GM18861 (cell line): ENCODE measurements at regions not wholly inside any gene's neighbourhood (a gene's known extent, or its start where the extent isn't known, plus 50 kb on each side); places are given as distances from the start of the nearest gene placed in this dataset.

Experiments
- ATAC-seq: cut with Tn5 transposase; IDR thresholded peaks from one replicate; pipeline ENCODE4 v1.9.1; 2021; ENCODE audit not compliant: unreplicated experiment

- no peak for ATAC-seq
Observed at GRCh38 chr10:30793093-30793492, 163.5 kb upstream of the LYZL2 start.

- no peak for ATAC-seq
Observed at GRCh38 chr10:30792025-30792424, 162.5 kb upstream of the LYZL2 start.

GRCh38 chr10:30791197-30791611 is 161.7 kb upstream of the LYZL2 start:
- no peak for ATAC-seq

- no peak for ATAC-seq
Observed at GRCh38 chr10:30789806-30790205, 160.3 kb upstream of the LYZL2 start.

GRCh38 chr10:30788307-30788706 is 158.8 kb upstream of the LYZL2 start:
- no peak for ATAC-seq

GRCh38 chr10:30786906-30787305 is 157.4 kb upstream of the LYZL2 start:
- ATAC-seq, result no peak

GRCh38 chr10:30786131-30786530 is 156.6 kb upstream of the LYZL2 start:
- no peak for ATAC-seq

GRCh38 chr10:30784897-30785605 is 155.5 kb upstream of the LYZL2 start:
- no peak for ATAC-seq

- ATAC-seq, result no peak
Observed at GRCh38 chr10:30784524-30784896, 155.0 kb upstream of the LYZL2 start.

- no peak for ATAC-seq
Observed at GRCh38 chr10:30783939-30784501, 154.5 kb upstream of the LYZL2 start.

- ATAC-seq, result peak; percentile 81
Observed at GRCh38 chr10:30782537-30783461, 153.2 kb upstream of the LYZL2 start.

GRCh38 chr10:30782157-30782536 is 152.6 kb upstream of the LYZL2 start:
- no peak for ATAC-seq

GRCh38 chr10:30781670-30782121 is 152.1 kb upstream of the LYZL2 start:
- ATAC-seq, result no peak

GRCh38 chr10:30778769-30779168 is 149.2 kb upstream of the LYZL2 start:
- no peak for ATAC-seq

GRCh38 chr10:30775779-30776591 is 146.4 kb upstream of the LYZL2 start:
- ATAC-seq, result no peak

- ATAC-seq, result no peak
Observed at GRCh38 chr10:30774261-30774660, 144.7 kb upstream of the LYZL2 start.

- no peak for ATAC-seq
Observed at GRCh38 chr10:30773501-30773900, 143.9 kb upstream of the LYZL2 start.

- no peak for ATAC-seq
Observed at GRCh38 chr10:30770816-30771215, 141.3 kb upstream of the LYZL2 start.

- no peak for ATAC-seq
Observed at GRCh38 chr10:30770229-30770628, 140.7 kb upstream of the LYZL2 start.

- ATAC-seq, result no peak
Observed at GRCh38 chr10:30769361-30769760, 139.8 kb upstream of the LYZL2 start.

GRCh38 chr10:30765616-30766015 is 136.1 kb upstream of the LYZL2 start:
- no peak for ATAC-seq
